ENCODE measurements at regions not wholly inside any gene's neighbourhood (a gene's known extent, or its start where the extent isn't known, plus 50 kb on each side); places are given as distances from the start of the nearest gene placed in this dataset.

DNA sequence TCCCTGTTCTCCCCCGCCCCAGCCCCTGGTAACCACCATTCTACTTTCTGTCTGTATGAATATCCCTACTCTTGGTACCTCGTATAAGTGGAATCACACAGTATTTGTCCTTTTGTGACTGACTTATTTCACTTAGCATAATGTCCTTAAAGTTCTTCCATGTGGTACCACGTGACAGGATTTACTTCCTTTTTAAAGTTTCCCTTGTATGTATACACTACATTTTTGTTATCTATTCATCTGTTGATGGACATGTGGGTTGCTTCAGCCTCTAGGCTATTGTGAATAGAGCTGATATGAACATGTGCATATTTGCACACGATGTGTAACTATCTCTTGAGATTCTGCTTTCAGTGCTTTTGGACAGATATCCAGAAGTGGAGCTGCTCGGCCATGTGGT, 59.6 kb upstream of the GJB6 start:
- H3K27me3 ChIP-seq (ENCODE audit: insufficient read depth, poor library complexity, severe bottlenecking), result no peaks in the 10 kb centered on the region
- H3K4me3 ChIP-seq (ENCODE audit: severe bottlenecking), result no peak overlapping the region
- ATAC-seq (ENCODE audit: low read depth) (no peak), DNase-seq (ENCODE audit: low spot score) (no peak)
- no peaks in the 10 kb centered on the region for H3K4me1 ChIP-seq (ENCODE audit: insufficient read depth, poor library complexity, severe bottlenecking)
- TF ChIP-seq, protein P1, sequence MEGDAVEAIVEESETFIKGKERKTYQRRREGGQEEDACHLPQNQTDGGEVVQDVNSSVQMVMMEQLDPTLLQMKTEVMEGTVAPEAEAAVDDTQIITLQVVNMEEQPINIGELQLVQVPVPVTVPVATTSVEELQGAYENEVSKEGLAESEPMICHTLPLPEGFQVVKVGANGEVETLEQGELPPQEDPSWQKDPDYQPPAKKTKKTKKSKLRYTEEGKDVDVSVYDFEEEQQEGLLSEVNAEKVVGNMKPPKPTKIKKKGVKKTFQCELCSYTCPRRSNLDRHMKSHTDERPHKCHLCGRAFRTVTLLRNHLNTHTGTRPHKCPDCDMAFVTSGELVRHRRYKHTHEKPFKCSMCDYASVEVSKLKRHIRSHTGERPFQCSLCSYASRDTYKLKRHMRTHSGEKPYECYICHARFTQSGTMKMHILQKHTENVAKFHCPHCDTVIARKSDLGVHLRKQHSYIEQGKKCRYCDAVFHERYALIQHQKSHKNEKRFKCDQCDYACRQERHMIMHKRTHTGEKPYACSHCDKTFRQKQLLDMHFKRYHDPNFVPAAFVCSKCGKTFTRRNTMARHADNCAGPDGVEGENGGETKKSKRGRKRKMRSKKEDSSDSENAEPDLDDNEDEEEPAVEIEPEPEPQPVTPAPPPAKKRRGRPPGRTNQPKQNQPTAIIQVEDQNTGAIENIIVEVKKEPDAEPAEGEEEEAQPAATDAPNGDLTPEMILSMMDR (IDR thresholded peaks at IDR 0.05; ENCODE audit: poor library complexity, severe bottlenecking), result no peak
- no peak overlapping the region for H3K27ac ChIP-seq (ENCODE audit: poor library complexity, severe bottlenecking)
- H3K36me3 ChIP-seq (ENCODE audit: low read depth), result no peaks in the 10 kb centered on the region
- H3K9me3 ChIP-seq (ENCODE audit: severe bottlenecking), result no peaks in the 10 kb centered on the region

DNA sequence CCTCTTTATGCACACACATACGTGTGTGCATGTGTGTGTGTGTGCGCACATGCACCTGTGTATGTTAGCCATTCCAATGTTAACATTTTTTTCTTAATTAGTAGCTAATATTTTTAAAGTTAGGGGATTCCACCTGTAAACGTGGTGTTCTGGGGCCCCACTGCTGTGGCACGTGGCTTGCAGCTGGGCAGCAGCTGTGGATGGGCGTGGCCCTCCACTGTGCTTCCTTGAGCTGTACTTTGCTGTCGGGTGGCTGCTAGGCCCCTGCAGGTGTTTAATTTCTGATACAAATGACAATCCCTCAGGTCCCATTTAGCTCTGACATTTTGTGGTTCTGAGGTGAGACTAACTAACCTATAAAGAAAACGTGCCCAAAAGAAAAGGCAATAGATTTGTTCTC, 58.9 kb upstream of the GJB6 start:
- TF ChIP-seq, protein P1 (IDR thresholded peaks at IDR 0.05; ENCODE audit: poor library complexity, severe bottlenecking), result no peak
- H3K4me1 ChIP-seq (ENCODE audit: insufficient read depth, poor library complexity, severe bottlenecking), result no peaks in the 10 kb centered on the region
- ATAC-seq (ENCODE audit: low read depth) (no peak), DNase-seq (ENCODE audit: low spot score) (no peak)
- no peak overlapping the region for H3K4me3 ChIP-seq (ENCODE audit: severe bottlenecking)
- peaks cover 2% of the 10 kb centered on the region for H3K9me3 ChIP-seq (ENCODE audit: severe bottlenecking)
- H3K27ac ChIP-seq (ENCODE audit: poor library complexity, severe bottlenecking), result no peak overlapping the region
- H3K36me3 ChIP-seq (ENCODE audit: low read depth), result no peaks in the 10 kb centered on the region
- no peaks in the 10 kb centered on the region for H3K27me3 ChIP-seq (ENCODE audit: insufficient read depth, poor library complexity, severe bottlenecking)

DNA sequence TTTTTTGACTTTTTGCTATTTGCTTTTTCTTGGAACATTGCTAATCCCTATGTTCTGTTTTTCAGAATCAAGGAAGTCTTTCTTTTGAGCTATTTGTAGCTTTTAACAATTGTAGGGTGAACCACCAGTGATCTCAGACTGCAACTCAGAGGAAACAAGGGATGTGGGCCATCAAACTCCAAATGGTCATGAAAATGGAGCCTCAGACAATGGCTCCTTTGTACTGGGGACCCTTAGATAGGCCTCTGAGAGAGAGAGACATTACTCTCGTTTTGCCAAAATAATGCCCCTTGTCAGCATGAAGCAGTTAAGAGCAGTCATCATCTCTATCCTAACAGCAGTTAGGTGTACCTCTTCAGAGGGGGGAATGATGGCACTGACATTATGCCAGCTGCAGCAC, 56.4 kb upstream of the GJB6 start:
- Histone ChIP-seq H3K27me3 (ENCODE audit: insufficient read depth, poor library complexity, severe bottlenecking) (no peaks in the 10 kb centered on the region), H3K27ac (ENCODE audit: poor library complexity, severe bottlenecking) (no peak overlapping the region), H3K4me3 (ENCODE audit: severe bottlenecking) (no peak overlapping the region), H3K4me1 (ENCODE audit: insufficient read depth, poor library complexity, severe bottlenecking) (no peaks in the 10 kb centered on the region), H3K36me3 (ENCODE audit: low read depth) (no peaks in the 10 kb centered on the region), H3K9me3 (ENCODE audit: severe bottlenecking) (peaks cover 2% of the 10 kb centered on the region)
- TF ChIP-seq, protein P1 (IDR thresholded peaks at IDR 0.05; ENCODE audit: poor library complexity, severe bottlenecking), result no peak
- no peak for ATAC-seq (ENCODE audit: low read depth)
- DNase-seq (ENCODE audit: low spot score), result no peak

DNA sequence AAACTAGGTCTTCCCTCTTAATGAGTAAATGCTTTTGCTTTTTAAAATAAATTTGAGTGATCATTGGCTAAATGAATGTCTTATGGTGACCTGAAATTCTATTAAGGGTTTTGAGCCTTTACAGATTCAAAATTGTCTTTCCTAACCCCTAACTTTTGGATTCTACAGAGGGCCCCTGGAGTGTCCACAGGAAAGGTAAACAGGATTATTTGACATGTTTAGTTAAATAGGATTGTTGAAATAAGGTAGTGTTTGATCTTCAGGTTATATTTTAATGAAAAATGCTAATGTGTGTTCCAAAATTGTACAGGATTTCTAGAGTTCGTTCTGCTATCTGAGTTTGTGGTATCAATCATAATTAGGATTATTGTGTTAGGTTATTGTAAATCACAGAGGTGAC, 55.9 kb upstream of the GJB6 start:
- no peak for ATAC-seq (ENCODE audit: low read depth)
- DNase-seq (ENCODE audit: low spot score), result no peak
- H3K4me3 ChIP-seq (ENCODE audit: severe bottlenecking), result no peak overlapping the region
- H3K27ac ChIP-seq (ENCODE audit: poor library complexity, severe bottlenecking), result no peak overlapping the region
- no peaks in the 10 kb centered on the region for H3K36me3 ChIP-seq (ENCODE audit: low read depth)
- no peaks in the 10 kb centered on the region for H3K4me1 ChIP-seq (ENCODE audit: insufficient read depth, poor library complexity, severe bottlenecking)
- peaks cover 2% of the 10 kb centered on the region for H3K9me3 ChIP-seq (ENCODE audit: severe bottlenecking)
- H3K27me3 ChIP-seq (ENCODE audit: insufficient read depth, poor library complexity, severe bottlenecking), result no peaks in the 10 kb centered on the region
- TF ChIP-seq, protein P1 (IDR thresholded peaks at IDR 0.05; ENCODE audit: poor library complexity, severe bottlenecking), result no peak

DNA sequence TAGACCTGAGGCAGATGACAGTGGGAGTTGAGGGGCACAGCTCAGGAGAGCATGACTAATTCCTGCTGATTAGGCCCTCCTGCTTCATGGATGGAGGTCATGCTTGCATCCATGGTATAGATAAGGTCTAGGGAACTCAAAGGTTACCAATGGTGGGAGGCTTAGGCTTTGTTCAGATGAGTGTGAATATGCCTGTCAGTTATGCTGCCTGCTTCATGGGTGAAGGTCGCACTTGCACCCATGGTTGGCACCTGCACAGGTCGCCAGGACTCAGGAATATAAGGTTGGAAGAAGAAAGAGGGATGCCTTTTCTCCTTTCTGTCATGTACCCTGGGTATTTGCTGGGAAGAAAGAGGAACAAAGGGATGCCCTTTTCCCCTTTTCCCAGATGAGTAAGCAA, 53.4 kb upstream of the GJB6 start:
- no peak overlapping the region for H3K4me3 ChIP-seq (ENCODE audit: severe bottlenecking)
- TF ChIP-seq, protein P1 (IDR thresholded peaks at IDR 0.05; ENCODE audit: poor library complexity, severe bottlenecking), result no peak
- no peaks in the 10 kb centered on the region for H3K27me3 ChIP-seq (ENCODE audit: insufficient read depth, poor library complexity, severe bottlenecking)
- H3K36me3 ChIP-seq (ENCODE audit: low read depth), result no peaks in the 10 kb centered on the region
- H3K27ac ChIP-seq (ENCODE audit: poor library complexity, severe bottlenecking), result no peak overlapping the region
- peaks cover 2% of the 10 kb centered on the region for H3K9me3 ChIP-seq (ENCODE audit: severe bottlenecking)
- no peak for DNase-seq (ENCODE audit: low spot score)
- H3K4me1 ChIP-seq (ENCODE audit: insufficient read depth, poor library complexity, severe bottlenecking), result no peaks in the 10 kb centered on the region
- no peak for ATAC-seq (ENCODE audit: low read depth)

Data from RWPE2 (cell line).